SHP77 treated with DMSO at 0.1 percent for 48 hours (cell line): ENCODE measurements at regions not wholly inside any gene's neighbourhood (a gene's known extent, or its start where the extent isn't known, plus 50 kb on each side); places are given as distances from the start of the nearest gene placed in this dataset.
A peak's percentile ranks its signal among the peaks of the same experiment; 100 is the strongest.

Experiments used
- DNase-seq: peaks from one replicate; lab custom pipeline; 2025; lab: John Stamatoyannopoulos, UW

GRCh38 chr22:49170053-49170452 lies 657.6 kb downstream of the BRD1 start:
- peak; percentile 18 for DNase-seq

- no peak for DNase-seq
These were observed 658.5 kb downstream of the BRD1 start for GRCh38 chr22:49169074-49169744.

- DNase-seq = no peak
These were observed 659.4 kb downstream of the BRD1 start for GRCh38 chr22:49168219-49168813.

- DNase-seq = no peak
These were observed 660.9 kb downstream of the BRD1 start for GRCh38 chr22:49166746-49167145.

GRCh38 chr22:49166211-49166610 lies 661.5 kb downstream of the BRD1 start:
- DNase-seq = no peak

- no peak for DNase-seq
These were observed 662.8 kb downstream of the BRD1 start for GRCh38 chr22:49164773-49165320.

GRCh38 chr22:49163960-49164690 lies 663.5 kb downstream of the BRD1 start:
- DNase-seq = no peak

- no peak for DNase-seq
These were observed 664.3 kb downstream of the BRD1 start for GRCh38 chr22:49163258-49163959.

GRCh38 chr22:49162841-49163240 lies 664.8 kb downstream of the BRD1 start:
- DNase-seq = no peak

- no peak for DNase-seq
These were observed 666.4 kb downstream of the BRD1 start for GRCh38 chr22:49161002-49161850.

- DNase-seq = no peak
These were observed 667.2 kb downstream of the BRD1 start for GRCh38 chr22:49160261-49161001.

- no peak for DNase-seq
These were observed 668.0 kb downstream of the BRD1 start for GRCh38 chr22:49159711-49160110.

- no peak for DNase-seq
These were observed 668.7 kb downstream of the BRD1 start for GRCh38 chr22:49158741-49159564.

- no peak for DNase-seq
These were observed 669.9 kb downstream of the BRD1 start for GRCh38 chr22:49157529-49158339.

- DNase-seq = peak; percentile 97
These were observed 670.9 kb downstream of the BRD1 start for GRCh38 chr22:49156662-49157285.

- DNase-seq = peak; percentile 52
These were observed 671.7 kb downstream of the BRD1 start for GRCh38 chr22:49155770-49156580.

- no peak for DNase-seq
These were observed 672.5 kb downstream of the BRD1 start for GRCh38 chr22:49155039-49155769.
